ENCODE measurements at regions not wholly inside any gene's neighbourhood (a gene's known extent, or its start where the extent isn't known, plus 50 kb on each side); places are given as distances from the start of the nearest gene placed in this dataset.

GRCh38 chr2:16112251-16112971 is 172.1 kb downstream of the MYCN start:
- no peaks in the 10 kb centered on the region for H3K4me1 ChIP-seq
- no peak for ATAC-seq
- no peaks in the 10 kb centered on the region for H3K9me3 ChIP-seq
- H3K4me3 ChIP-seq, result no peak overlapping the region
- no peaks in the 10 kb centered on the region for H3K36me3 ChIP-seq
- TF ChIP-seq POLR2A (IDR thresholded peaks at IDR 0.05), result no peak
- TF ChIP-seq EP300 (IDR thresholded peaks at IDR 0.05), result no peak
- H3K27me3 ChIP-seq, result no peaks in the 10 kb centered on the region
- 78 to 88% methylated on average over 7 of the region's 7 CpGs for WGBS, 2 donors (ENCODE audit: low coverage in 1 of 2)
- H3K27ac ChIP-seq, result no peak overlapping the region

GRCh38 chr2:16111838-16112210 is 171.5 kb downstream of the MYCN start:
- 88 to 100% methylated on average over 2 to 7 of the region's 7 CpGs for WGBS, 2 donors (ENCODE audit: low coverage in 1 of 2)
- no peaks in the 10 kb centered on the region for H3K27me3 ChIP-seq
- H3K4me3 ChIP-seq, result no peak overlapping the region
- no peaks in the 10 kb centered on the region for H3K4me1 ChIP-seq
- no peaks in the 10 kb centered on the region for H3K9me3 ChIP-seq
- no peak overlapping the region for H3K27ac ChIP-seq
- TF ChIP-seq POLR2AphosphoS5 (IDR thresholded peaks at IDR 0.05) (no peak), POLR2A (IDR thresholded peaks at IDR 0.05) (no peak)
- H3K36me3 ChIP-seq, result no peaks in the 10 kb centered on the region
- ATAC-seq, result no peak

GRCh38 chr2:16109821-16110310 is 169.5 kb downstream of the MYCN start:
- no peak for ATAC-seq
- Histone ChIP-seq H3K36me3 (no peaks in the 10 kb centered on the region), H3K4me1 (peaks cover 0 to 11% (median 0%) of the 10 kb centered on the region in 3 donors), H3K4me3 (no peak overlapping the region), H3K9me3 (no peaks in the 10 kb centered on the region), H3K27ac (no peak overlapping the region), H3K27me3 (peaks cover 1% of the 10 kb centered on the region)
- TF ChIP-seq EP300 (IDR thresholded peaks at IDR 0.05), result no peak
- TF ChIP-seq, protein P1, sequence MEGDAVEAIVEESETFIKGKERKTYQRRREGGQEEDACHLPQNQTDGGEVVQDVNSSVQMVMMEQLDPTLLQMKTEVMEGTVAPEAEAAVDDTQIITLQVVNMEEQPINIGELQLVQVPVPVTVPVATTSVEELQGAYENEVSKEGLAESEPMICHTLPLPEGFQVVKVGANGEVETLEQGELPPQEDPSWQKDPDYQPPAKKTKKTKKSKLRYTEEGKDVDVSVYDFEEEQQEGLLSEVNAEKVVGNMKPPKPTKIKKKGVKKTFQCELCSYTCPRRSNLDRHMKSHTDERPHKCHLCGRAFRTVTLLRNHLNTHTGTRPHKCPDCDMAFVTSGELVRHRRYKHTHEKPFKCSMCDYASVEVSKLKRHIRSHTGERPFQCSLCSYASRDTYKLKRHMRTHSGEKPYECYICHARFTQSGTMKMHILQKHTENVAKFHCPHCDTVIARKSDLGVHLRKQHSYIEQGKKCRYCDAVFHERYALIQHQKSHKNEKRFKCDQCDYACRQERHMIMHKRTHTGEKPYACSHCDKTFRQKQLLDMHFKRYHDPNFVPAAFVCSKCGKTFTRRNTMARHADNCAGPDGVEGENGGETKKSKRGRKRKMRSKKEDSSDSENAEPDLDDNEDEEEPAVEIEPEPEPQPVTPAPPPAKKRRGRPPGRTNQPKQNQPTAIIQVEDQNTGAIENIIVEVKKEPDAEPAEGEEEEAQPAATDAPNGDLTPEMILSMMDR (IDR thresholded peaks at IDR 0.05), result no peak
- no peak for TF ChIP-seq POLR2AphosphoS5 (IDR thresholded peaks at IDR 0.05)
- TF ChIP-seq POLR2A (IDR thresholded peaks at IDR 0.05), result no peak
- WGBS, 2 donors (ENCODE audit: low coverage in 1 of 2), result 57 to 83% methylated on average over 4 to 6 of the region's 6 CpGs

DNA sequence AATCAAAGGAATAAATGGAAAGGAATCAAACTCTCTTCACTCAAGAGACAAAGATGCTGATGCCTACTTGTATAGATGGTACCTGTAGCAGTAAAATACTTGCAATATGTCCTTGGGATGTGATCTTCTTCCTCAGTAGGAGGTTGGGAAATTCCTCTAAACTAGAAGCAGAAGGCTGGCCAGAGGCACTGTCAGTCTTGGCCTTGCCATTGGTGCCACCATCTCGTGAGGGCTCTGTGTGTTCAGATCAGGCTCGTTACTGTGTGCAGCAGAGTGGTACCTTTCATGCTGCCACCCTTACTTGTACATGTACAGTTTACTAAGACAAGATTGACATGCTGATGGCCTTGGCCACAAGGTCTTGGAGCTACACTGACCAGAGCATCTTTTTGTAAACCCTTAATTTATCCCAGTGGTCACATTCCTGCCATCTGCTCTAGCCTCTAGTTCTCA is 169.0 kb downstream of the MYCN start:
- no peak for ATAC-seq
- TF ChIP-seq, protein P1 (IDR thresholded peaks at IDR 0.05), result no peak
- TF ChIP-seq EP300 (IDR thresholded peaks at IDR 0.05), result no peak
- TF ChIP-seq POLR2AphosphoS5 (IDR thresholded peaks at IDR 0.05), result no peak
- no peak for TF ChIP-seq POLR2A (IDR thresholded peaks at IDR 0.05)
- H3K9me3 ChIP-seq, result no peaks in the 10 kb centered on the region
- H3K36me3 ChIP-seq, result no peaks in the 10 kb centered on the region
- WGBS, 2 donors (ENCODE audit: low coverage in 1 of 2), result 100% methylated on average over 1 of the region's 2 CpGs; no CpG with 5 or more reads in 1 of the 2 donors
- no peak overlapping the region for H3K27ac ChIP-seq
- H3K4me3 ChIP-seq, result no peak overlapping the region
- peaks cover 6% of the 10 kb centered on the region for H3K27me3 ChIP-seq
- H3K4me1 ChIP-seq, result peaks cover 0 to 11% (median 0%) of the 10 kb centered on the region in 3 donors

GRCh38 chr2:16107246-16107645 is 166.9 kb downstream of the MYCN start:
- no peak overlapping the region for H3K27ac ChIP-seq
- peaks cover 0 to 11% (median 0%) of the 10 kb centered on the region in 3 donors for H3K4me1 ChIP-seq
- TF ChIP-seq POLR2A (IDR thresholded peaks at IDR 0.05) (no peak), POLR2AphosphoS5 (IDR thresholded peaks at IDR 0.05) (no peak), EP300 (IDR thresholded peaks at IDR 0.05) (no peak)
- TF ChIP-seq, protein P1 (IDR thresholded peaks at IDR 0.05), result no peak
- no peak overlapping the region for H3K4me3 ChIP-seq
- WGBS, 2 donors (ENCODE audit: low coverage in 1 of 2), result 96 to 97% methylated on average over 4 to 6 of the region's 6 CpGs
- H3K27me3 ChIP-seq, result peaks cover 15% of the 10 kb centered on the region
- no peaks in the 10 kb centered on the region for H3K36me3 ChIP-seq
- ATAC-seq, result no peak
- no peaks in the 10 kb centered on the region for H3K9me3 ChIP-seq

DNA sequence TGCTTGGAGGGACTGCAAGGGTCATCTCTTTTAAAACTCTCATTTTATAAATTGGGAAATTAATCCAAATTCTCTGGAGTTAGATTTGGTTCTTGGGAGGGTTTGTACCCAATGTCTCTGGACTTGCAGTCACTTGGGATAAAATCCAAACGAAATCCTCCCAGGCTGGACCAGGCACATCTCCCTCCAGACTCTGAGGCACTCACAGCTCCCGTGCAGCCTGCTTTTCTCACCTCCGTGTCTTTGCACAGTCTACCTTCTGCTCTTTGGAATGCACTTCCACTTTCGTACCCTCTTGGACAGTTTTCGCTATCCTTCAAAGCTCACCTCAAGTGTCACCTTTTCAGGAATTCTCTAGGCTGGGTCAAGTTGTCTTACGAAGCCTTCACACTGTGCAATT is 166.3 kb downstream of the MYCN start:
- TF ChIP-seq POLR2AphosphoS5 (IDR thresholded peaks at IDR 0.05) (no peak), EP300 (IDR thresholded peaks at IDR 0.05) (no peak), POLR2A (IDR thresholded peaks at IDR 0.05) (no peak)
- TF ChIP-seq, protein P1 (IDR thresholded peaks at IDR 0.05), result no peak
- Histone ChIP-seq H3K27ac (no peak overlapping the region), H3K9me3 (no peaks in the 10 kb centered on the region), H3K4me1 (peaks cover 0 to 11% (median 0%) of the 10 kb centered on the region in 3 donors), H3K27me3 (peaks cover 16% of the 10 kb centered on the region), H3K4me3 (no peak overlapping the region), H3K36me3 (no peaks in the 10 kb centered on the region)
- WGBS, 2 donors (ENCODE audit: low coverage in 1 of 2), result 89 to 90% methylated on average over 6 of the region's 6 CpGs
- ATAC-seq, result no peak

Measured in gastroesophageal sphincter (tissue), 4 donors.